NCI-H2171 (cell line): ENCODE measurements at regions not wholly inside any gene's neighbourhood (a gene's known extent, or its start where the extent isn't known, plus 50 kb on each side); places are given as distances from the start of the nearest gene placed in this dataset.

Source experiments
- DNase-seq: peaks from one replicate; lab custom pipeline; 2025; lab: John Stamatoyannopoulos, UW

GRCh38 chr3:15952543-15953175 lies 154.9 kb upstream of the ANKRD28 start:
- no peak for DNase-seq

GRCh38 chr3:15953841-15954240 lies 156.1 kb upstream of the ANKRD28 start:
- DNase-seq, result no peak

- DNase-seq, result no peak
Measured at GRCh38 chr3:15955968-15956367, 158.2 kb upstream of the ANKRD28 start.

DNA sequence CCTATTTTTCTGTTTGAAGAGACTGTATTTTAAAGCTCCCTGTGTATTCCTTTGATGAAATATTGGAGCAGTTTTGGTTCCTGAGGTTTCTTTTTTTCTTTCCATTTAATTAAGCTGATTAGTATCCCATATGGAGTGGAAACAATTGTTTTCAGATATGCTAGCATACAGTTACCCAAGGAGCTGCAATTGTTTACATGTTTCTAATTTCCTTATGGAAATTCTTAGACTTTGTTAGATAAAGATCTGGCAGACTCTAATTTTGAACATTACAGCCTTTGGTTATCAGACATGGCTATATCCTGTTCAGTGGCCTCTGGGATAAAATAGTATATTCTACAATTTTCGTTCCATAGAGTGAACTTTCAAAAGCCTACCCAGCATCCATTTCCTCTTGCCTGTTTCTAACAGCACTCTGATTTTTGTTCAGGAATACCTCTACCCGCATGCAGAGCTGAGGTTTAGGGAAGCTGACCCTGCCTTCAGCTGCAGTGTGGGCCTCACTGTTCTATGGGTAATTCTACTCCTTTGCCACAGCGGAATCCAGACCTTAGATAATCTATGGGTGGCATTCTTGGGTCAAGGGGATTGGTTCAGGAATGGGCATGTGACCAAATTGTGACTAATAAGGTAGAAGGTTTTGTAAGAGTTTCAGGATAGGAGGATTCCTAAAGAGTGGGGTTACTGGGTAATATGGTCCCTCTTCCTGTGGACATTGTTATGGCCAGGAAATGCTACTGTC lies 161.1 kb upstream of the ANKRD28 start:
- DNase-seq, result no peak

GRCh38 chr3:15959434-15959811 lies 161.6 kb upstream of the ANKRD28 start:
- no peak for DNase-seq

DNA sequence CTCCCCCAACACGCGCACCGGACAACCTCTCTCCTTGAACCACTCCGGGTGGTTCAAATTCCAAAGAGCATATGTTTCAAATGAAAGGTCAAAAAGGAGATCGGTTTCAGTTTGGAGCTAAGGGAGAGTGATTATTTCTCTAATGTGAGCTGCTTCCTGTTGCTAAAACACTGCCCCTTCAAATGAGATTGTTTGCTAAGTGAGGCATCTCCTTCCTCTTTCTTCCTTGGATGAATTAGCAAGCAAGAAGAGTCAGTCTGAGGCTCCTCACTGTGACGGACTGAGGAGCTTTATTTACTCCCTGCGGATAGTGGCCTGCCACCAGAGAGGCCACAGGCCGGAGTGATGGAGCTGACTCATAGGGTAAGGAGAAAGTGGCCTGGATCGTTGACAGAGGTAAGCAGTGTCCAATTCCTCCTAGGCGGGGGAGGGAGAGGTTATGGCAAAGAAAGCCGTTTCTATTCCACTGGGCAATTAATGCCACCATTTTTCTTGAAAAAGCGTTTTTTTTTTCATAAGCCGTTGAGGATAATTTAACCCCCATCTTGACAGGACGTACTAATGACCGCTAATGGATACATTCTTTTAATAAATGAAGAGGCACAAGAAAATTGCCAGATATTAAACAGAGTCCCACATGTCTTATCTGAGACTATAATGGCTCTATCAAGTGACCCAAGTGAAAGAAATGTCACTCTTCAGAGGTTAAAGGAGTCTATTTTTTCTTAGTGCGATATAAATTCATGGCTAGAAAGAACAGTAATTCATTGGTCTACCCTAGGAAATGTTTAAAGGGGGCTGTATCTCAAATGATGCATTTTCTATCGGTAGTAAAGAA lies 167.0 kb upstream of the ANKRD28 start:
- DNase-seq, result no peak

- DNase-seq, result no peak
Measured at GRCh38 chr3:15967577-15967976, 169.8 kb upstream of the ANKRD28 start.

- no peak for DNase-seq
Measured at GRCh38 chr3:15969874-15970640, 172.3 kb upstream of the ANKRD28 start.

- no peak for DNase-seq
Measured at GRCh38 chr3:15973414-15973813, 175.6 kb upstream of the ANKRD28 start.

- no peak for DNase-seq
Measured at GRCh38 chr3:15973940-15974339, 176.2 kb upstream of the ANKRD28 start.

- no peak for DNase-seq
Measured at GRCh38 chr3:15974647-15975046, 176.9 kb upstream of the ANKRD28 start.

- no peak for DNase-seq
Measured at GRCh38 chr3:15976524-15976923, 178.7 kb upstream of the ANKRD28 start.

DNA sequence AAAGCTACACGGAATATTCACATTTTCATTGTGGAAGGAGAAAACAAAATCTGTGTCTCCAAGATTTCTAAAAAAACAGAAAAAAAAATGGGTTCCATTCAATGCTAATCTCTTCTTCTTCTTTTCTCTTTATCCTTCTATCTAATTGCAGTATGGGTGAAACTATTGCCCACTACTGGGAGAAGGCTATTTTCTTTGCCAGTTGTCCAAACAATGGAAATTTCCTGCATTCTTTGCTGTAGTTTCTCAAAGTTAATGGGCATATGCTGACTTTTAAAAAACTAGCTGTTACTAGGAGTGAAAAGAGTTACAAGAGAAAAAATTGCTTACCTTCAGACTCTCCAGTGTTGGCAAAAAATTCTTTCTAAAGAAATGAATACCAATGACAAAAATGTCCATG lies 179.3 kb upstream of the ANKRD28 start:
- no peak for DNase-seq

DNA sequence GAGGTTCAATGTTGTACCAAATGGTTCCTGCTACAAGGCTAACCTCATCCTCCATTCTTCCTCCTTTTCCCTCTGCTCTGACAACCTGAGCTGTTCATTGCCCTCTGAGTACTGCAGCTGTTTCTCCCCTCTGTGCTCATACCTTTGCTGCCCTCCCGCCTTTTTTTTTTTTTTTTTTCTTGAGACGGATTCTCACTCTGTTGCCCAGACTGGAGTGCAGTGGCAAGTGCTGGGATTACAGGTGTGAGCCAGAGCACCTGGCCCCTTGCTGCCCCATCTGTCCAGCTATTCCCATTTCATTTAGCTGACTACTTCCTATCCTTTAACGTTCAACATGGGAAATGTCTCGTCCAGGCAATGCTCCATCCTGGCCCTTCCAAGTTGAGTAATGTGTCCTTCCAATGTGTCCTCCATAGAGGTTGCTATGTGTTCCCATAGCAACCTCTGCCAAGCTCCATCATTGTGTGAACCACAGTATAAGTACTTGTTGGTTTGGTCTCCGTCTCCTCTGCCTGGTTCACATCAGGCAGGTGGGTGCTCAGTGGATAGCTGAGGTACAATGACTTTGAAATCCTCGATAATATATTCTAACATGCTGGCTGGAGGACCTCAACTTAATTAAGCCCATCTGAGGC lies 179.9 kb upstream of the ANKRD28 start:
- DNase-seq, result no peak

GRCh38 chr3:15978801-15979200 lies 181.0 kb upstream of the ANKRD28 start:
- DNase-seq, result no peak

- DNase-seq, result no peak
Measured at GRCh38 chr3:15979495-15979894, 181.7 kb upstream of the ANKRD28 start.

DNA sequence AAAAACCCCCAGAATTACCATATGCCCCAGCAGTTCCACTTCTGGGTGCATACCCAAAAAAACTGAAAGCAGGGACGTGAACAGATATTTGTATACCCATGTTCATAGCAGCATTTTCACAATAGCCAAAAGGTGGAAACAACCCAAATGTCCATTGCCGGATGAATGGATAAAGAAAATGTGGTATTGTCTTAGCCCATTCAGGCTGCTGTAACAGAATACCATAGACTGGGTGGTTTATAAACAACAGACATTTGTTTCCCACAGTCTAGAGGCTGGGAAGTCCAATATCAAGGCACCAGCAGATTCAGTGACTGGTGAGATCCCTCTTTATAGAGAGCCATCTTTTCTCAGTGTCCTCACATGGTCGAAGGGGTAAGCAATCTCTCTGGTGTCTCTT lies 182.1 kb upstream of the ANKRD28 start:
- DNase-seq, result no peak

- no peak for DNase-seq
Measured at GRCh38 chr3:15982243-15982642, 184.5 kb upstream of the ANKRD28 start.

GRCh38 chr3:15982667-15983196 lies 185.0 kb upstream of the ANKRD28 start:
- DNase-seq, result no peak

GRCh38 chr3:15983232-15983631 lies 185.5 kb upstream of the ANKRD28 start:
- no peak for DNase-seq

DNA sequence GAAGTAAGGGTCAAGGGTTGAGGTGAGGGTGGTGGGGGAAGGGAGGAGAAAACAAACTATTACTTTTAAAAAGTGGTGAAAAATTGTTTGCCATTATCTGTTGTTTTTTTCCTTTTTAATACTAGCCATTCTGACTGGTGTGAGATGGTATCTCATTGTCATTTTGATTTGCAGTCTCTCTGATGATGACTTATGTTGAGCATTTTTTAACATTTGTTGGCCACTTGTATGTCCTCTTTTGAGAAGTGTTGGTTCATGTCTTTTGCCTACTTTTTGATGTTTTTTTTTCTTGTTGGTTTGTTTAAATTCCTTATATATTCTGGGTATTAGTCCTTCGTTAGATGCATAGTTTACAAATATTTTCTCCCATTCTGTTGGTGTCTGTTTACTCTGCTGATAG lies 185.9 kb upstream of the ANKRD28 start:
- no peak for DNase-seq

GRCh38 chr3:15989419-15989818 lies 185.1 kb upstream of the GALNT15 start:
- DNase-seq, result no peak
